ENCODE measurements at regions not wholly inside any gene's neighbourhood (a gene's known extent, or its start where the extent isn't known, plus 50 kb on each side); places are given as distances from the start of the nearest gene placed in this dataset.
"Not testable (repeated sequence)": the region's sequence is repeated elsewhere in the genome, so short reads cannot be mapped to it uniquely, and the experiment has no call there.

DNA sequence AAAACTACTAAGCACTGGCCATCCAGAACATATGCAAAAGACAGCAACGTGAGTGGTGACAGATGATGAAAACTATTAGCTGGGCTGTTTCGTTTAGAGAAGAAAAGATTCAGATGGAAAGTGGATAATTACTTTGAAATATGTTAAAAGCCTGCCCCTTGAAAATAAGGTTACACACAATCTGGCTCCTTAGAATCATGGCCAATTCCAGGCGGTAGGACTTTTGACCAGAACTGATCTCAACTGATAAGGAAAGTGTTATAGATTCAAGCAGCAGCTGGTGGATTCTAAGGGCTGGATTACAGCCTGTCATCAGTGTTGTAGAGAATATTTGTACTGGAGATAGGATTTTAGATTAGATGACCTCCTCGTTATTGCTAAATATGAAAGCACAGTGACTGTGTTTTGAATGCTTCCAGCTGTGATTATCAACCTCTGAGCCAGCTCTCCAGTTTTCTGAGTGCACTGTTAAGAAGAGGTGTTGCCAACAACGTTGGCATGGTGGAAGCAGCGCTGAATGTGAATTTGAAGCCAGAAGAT lies 75.1 kb downstream of the KBTBD2 start:
- DNase-seq, result peak; percentile 80

- DNase-seq, result not testable (repeated sequence)
Observed at GRCh38 chr7:32814779-32815178, 76.8 kb downstream of the KBTBD2 start.

GRCh38 chr7:32809871-32810270 lies 81.7 kb downstream of the KBTBD2 start:
- DNase-seq, result no peak

DNA sequence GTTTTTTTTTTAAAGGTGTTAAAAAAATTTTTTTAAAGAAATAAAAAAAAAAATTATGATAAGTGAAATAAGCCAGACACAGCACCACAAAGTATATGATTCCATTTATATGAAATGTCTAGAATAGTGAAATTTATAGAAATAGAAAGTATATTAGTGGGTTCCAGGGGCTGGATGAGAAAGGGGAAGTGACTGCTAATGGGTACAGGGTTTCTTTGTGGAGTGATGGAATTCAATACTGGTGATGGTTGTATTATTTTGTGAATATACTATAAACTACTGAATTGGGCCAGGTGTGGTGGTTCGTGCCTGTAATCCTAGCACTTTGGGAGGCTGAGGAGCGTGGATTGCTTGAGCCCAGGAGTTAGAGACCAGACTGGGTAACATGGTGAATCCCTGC lies 82.2 kb downstream of the KBTBD2 start:
- DNase-seq, result no peak

DNA sequence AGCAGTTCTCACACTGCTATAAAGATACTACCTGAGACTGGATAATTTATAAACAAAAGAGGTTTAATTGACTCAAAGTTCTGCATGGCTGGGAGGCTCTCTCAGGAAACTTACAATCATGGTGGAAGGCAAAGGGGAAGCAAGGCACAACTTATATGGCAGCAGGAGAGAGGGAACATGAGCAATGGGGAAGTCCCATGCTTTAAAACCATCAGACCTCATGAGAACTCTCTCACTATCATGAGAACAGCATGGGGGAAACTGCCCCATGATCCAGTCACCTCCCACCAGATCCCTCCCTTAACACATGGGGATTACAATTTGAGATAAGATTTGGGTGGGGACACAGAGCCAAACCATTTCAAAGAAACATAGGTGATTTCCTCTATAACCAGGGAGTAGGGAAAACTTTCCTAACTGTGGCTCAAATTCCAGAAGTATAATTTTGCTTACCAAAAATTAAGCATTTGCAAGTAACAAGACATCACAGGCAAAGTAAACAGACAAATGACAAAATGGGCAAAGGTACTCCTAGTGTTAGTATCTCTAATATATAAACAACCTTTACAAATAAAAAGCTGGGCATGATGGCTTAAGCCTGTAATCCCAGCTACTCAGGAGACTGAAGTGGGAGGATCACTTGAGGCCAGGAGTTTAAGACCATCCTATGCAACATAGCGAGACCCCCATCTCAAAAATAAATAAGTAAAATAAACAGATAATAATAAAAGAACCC lies 88.0 kb downstream of the KBTBD2 start:
- DNase-seq, result no peak

DNA sequence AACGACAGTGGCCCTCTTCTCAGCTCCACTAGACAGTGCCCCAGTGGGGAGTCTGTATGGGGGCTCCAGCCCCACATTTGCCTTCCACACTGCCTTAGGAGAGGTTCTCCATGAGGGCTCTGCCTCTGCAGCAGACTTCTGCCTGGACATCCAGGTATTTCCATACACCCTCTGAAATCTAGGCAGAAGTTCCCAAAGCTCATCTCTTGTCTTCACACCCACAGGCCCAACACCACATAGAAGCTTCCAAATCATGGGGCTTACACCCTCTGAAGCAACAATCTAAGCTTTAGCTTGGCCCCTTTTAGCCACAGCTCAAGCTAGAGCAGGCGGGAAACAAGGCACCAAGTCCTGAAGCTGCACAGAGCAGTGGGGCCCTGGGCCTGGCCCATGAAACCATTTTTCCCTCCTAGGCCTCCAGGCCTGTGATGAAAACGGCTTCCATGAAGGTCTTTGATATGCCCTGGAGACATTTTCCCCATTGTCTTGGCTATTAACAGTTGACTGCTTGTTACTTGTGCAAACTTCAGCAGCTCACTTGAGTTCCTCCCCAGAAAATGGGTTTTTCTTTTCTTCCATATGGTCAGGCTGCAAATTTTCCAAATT lies 89.2 kb downstream of the KBTBD2 start:
- DNase-seq, result no peak

- DNase-seq, result not testable (repeated sequence)
Observed at GRCh38 chr7:32793053-32793452, 98.5 kb downstream of the KBTBD2 start.

- not testable (repeated sequence) for DNase-seq
Observed at GRCh38 chr7:32790766-32791430, 100.7 kb downstream of the KBTBD2 start.

GRCh38 chr7:32789266-32789665 lies 102.3 kb downstream of the KBTBD2 start:
- DNase-seq, result not testable (repeated sequence)

DNA sequence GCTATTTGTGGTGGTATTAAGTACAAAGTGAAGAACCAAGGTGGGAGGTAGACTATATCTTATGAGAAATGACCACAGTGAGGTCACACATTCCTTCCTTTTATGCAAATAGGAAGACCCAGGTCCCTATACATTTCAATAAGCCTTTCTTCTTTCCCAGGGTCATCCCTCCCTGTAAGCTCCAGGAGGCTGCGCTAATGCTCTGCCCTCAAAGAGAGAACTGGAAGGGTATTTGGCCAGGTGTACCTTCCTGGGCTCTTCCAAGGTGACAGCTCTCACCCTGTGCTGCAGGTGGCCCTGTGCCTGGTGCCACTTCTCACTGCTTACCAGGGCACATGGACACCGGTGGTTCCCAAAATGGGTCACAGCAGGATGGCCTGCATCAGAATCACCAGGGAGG lies 103.4 kb downstream of the KBTBD2 start:
- not testable (repeated sequence) for DNase-seq

DNA sequence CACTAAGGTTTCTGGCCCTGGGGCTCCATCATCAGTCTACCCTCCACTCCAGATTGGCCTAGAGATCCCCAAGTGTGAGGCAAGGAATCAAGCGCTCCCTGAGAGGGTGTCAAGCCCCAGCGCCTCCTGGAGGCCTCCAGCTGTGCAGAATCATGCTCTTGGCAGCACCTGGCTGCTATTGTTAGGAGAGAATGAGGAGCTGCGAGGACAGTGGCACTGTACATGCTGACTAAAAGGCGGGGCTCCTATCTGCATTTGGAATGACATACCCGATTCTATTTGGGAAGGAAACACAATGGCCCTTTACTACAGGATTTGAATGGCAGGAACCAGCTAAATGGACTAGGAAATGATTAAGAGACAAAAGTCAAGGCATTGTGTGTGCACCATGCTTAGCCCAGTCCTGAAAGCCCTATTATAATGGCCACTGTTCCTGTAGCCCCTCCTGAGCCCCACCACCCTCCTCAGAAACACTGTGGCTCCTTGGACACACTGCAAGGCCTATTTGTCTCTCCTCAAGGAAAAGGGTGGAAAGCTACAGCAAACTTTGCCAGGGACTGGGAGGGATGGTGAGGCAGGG lies 106.1 kb downstream of the KBTBD2 start:
- not testable (repeated sequence) for DNase-seq

DNA sequence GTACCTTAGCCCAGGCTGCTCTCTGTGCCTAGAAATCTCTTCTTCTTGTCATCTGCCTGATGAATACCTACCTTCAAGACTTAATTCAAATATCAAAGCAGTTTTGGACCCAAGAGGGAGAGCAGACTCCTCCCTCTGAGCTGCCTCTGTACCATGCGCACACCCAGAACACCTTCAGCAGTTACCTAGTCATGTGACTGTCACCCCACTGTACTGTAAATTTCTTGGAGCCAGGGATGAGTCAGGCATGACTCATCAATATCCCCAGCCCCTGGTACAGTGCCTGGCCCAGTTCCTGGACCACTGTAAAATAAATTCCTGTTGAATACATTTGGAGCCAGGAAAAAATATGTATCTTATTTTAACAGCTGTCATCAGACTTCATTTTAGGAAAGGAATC lies 111.7 kb downstream of the KBTBD2 start:
- not testable (repeated sequence) for DNase-seq

- no peak for DNase-seq
Observed at GRCh38 chr7:32779167-32779566, 112.4 kb downstream of the KBTBD2 start.

- not testable (repeated sequence) for DNase-seq
Observed at GRCh38 chr7:32777041-32777666, 114.4 kb downstream of the KBTBD2 start.

- not testable (repeated sequence) for DNase-seq
Observed at GRCh38 chr7:32776318-32776717, 115.2 kb downstream of the KBTBD2 start.

DNA sequence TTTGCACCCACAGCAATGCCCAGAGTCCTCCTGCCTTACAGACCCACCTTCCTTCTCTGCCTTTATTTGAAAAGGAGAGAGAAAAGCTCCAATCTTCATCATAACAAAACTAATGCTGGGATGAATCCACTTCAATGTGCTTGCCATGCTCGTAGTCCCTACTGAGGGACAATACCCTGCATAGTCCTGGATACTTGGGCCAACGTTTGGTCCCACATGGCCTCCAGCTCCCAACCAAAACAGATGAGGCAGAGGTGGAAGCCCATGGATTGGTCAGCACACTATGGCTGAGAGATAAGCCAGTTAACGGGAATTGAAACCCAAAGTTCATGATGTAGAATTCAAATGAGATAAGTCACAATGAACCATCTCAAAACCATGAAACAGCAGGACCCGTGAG lies 115.8 kb downstream of the KBTBD2 start:
- DNase-seq, result not testable (repeated sequence)

DNA sequence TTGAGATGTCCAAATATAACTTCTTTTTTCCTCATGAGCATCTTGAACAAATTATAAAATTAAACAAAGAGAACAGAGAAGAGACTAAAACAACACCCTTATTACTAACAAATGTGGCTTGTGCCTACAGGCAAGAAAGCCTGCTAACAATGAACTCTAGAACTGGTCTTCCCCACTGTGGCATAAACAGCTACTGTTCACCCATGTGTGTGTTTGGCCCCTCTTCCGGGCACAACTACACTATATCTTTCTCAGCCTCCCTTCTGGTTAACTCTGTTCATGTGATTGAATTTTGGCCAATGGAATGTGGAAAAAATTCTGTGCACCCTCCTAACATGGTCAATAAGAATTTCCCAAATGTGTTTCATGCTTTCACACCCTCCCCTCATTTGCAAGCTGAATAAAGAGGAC lies 117.0 kb downstream of the KBTBD2 start:
- DNase-seq, result no peak

DNA sequence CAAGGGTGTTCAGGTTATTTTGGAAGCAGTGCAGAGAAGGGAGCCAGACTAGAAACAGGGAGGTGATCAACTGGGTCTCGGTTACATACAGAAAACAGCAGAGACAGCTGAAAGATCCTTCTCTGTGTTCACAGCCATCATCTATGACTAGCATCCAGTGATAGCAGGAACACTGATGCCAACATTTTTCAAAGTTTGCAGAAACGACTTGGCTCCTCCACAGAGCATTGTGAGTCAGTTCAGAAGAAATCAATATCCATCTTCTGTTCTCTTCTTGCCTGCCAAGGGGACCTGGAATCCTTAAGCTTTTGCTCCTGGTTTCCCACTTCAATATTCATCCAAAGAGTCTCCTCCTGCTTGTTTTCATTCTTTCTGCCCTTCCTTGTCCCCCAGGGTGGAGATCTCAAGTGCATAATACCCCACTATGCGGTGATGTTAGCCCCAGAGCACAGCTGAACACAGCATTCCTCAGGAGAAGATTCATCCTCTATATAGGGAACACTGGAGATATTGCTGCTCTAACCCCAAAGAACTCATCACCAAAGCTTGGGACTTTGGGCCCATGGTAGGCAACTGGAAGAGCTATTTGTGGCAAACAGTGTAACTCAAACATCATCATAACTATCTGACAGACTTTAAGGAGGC lies 122.6 kb downstream of the KBTBD2 start:
- DNase-seq, result not testable (repeated sequence)

GRCh38 chr7:32768338-32768737 lies 123.2 kb downstream of the KBTBD2 start:
- DNase-seq, result not testable (repeated sequence)

- DNase-seq, result not testable (repeated sequence)
Observed at GRCh38 chr7:32765649-32766251, 125.8 kb downstream of the KBTBD2 start.

GRCh38 chr7:32765185-32765584 lies 126.4 kb downstream of the KBTBD2 start:
- no peak for DNase-seq

GRCh38 chr7:32762925-32763293 lies 128.7 kb downstream of the KBTBD2 start:
- DNase-seq, result no peak
